Stimulated activated effector memory CD8-positive, alpha-beta T cell treated with anti-CD3 and anti-CD28 coated beads, Interleukin-12 subunit alpha, Interleukin-12 subunit beta, amount 100 ng/mL, for 72 hours (primary cell): ENCODE measurements at regions not wholly inside any gene's neighbourhood (a gene's known extent, or its start where the extent isn't known, plus 50 kb on each side); places are given as distances from the start of the nearest gene placed in this dataset.
A peak's percentile ranks its signal among the peaks of the same experiment; 100 is the strongest.

Experiments used
- ATAC-seq: fragments of 150-1000 bp; cut with Tn5 transposase; 2 replicates; pipeline ENCODE4 v1.10.0; 2021
- DNase-seq, 2 donors: peaks; one replicate each; pipeline ENCODE4 v3.0.0; 2021 to 2022; ENCODE audit warnings: low spot score in 2 of 2
- H3K27ac Mint-ChIP-seq: one replicate; pipeline ENCODE4 v1.8.0; 2022; ENCODE audit warnings: mild to moderate bottlenecking, mixed read lengths
- H3K36me3 Mint-ChIP-seq: one replicate; pipeline ENCODE4 v1.8.0; 2022; ENCODE audit warnings: mild to moderate bottlenecking, mixed read lengths
- H3K4me1 Mint-ChIP-seq: one replicate; pipeline ENCODE4 v1.8.0; 2022; ENCODE audit warnings: mixed read lengths
- H3K4me3 Mint-ChIP-seq: one replicate; pipeline ENCODE4 v1.8.0; 2022; ENCODE audit warnings: mild to moderate bottlenecking, mixed read lengths
- H3K9me3 Mint-ChIP-seq: one replicate; pipeline ENCODE4 v1.8.0; 2022; ENCODE audit warnings: mixed read lengths

DNA sequence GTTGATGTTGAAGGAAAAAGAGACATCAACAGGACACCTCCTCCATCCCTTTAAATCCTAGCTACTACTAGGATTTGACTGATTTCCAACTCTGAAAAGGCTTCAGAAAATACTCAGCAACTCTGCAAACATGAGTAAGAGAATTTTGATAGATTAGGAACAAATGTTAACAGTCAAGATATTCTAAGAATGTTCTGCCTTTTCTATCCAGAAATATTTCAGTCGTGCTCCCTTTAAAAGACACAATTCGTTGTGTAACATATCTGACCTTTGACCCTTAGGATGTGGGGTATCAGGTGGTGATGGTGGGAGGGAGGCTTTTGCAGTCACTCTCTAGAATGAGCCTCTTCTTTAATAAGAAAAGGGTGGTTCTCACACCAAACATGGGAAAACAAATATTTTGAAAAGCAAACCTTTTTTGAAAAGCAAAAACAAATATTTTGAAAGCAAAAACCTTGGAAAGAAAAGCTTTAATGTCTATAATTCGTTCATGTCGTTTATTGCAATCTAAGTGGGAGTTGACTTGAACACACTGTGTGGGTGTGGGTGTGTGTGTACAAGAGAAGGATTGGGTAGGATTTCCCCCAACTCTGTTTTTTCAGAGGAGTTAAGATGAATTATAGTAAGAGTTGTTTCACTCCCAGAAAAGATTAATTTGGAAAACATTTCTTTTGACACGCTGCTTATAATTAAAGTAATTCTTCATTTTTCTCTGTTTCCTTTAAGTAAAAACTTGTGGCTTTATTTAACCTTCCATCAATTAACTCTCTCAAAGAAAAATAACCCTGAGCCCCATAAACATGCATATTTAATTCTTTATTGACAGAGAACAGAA lies 152.8 kb downstream of the TMEM167A start:
- DNase-seq: no peak
- no peak for ATAC-seq
- H3K4me1 Mint-ChIP-seq: no peaks in the 10 kb centered on the region
- H3K4me3 Mint-ChIP-seq: no peak overlapping the region
- no peak overlapping the region for H3K27ac Mint-ChIP-seq
- no peaks in the 10 kb centered on the region for H3K36me3 Mint-ChIP-seq
- no peaks in the 10 kb centered on the region for H3K9me3 Mint-ChIP-seq

DNA sequence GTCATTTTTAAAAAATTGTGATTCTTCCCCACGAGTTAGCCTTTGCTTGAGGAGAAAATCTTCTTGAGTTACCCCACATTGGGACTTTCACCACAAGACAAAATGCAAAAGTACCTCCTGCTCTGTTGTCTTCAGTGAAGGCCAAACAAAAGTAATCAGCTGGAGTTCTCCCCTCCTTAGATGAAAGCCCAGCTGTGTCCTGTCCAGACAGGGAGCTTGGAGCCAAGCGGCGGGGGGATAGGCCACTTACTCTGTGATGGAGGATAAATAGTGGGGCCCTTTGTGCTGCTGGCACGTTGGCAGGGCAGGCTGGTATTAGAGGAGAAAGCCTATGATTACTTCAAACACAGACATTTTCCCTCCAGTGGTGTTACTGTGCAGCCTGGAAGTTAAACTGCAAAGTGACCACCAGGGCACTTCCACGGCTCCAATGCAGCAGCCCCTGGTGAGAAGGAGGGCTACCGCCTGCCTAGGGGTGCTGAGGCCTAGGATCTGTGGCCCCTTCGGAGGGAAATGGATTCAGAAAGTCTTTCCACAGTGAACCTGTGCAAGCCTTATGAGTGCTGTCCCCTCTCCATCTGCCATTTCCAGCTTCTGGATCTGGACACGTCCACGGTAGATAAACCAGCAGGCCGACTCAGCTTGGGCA lies 155.0 kb downstream of the TMEM167A start:
- no peak for ATAC-seq
- H3K4me1 Mint-ChIP-seq: no peaks in the 10 kb centered on the region
- H3K9me3 Mint-ChIP-seq: peaks cover 3% of the 10 kb centered on the region
- no peaks in the 10 kb centered on the region for H3K36me3 Mint-ChIP-seq
- H3K27ac Mint-ChIP-seq: no peak overlapping the region
- no peak for DNase-seq
- H3K4me3 Mint-ChIP-seq: no peak overlapping the region

DNA sequence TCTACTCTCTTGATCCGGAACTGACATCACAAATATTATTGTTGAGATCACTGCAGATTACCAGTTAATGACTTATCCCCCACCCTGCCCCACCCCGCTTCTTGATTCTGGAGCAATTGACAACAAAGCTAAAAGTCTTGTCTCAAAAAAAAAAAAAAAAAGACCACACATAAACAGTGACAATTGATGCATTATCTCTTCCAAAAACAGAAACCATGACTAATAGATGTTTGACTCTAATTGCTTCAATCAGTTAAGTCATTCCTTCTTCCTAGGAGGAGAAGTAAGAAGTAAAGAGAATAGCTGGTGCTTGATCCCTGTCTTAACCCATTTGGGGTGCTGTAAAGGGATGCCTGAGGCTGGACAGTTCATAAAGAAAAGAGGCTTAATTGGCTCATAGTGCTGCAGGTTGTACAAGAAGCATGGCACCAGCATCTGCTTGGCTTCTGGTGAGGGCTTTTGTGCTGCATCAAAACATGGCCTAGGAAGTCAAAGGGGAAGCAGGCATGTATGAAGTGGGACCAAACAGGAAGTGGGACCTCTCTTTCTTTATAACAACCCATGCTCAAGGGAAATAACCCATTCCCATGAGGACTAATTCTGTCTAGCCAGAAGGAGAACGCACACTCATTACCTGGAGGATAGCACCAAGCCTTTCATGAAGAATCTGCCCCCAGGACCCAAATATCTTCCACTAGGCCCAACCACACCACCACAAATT lies 158.7 kb downstream of the TMEM167A start:
- H3K4me1 Mint-ChIP-seq: no peaks in the 10 kb centered on the region
- ATAC-seq: no peak
- H3K27ac Mint-ChIP-seq: no peak overlapping the region
- no peak for DNase-seq
- H3K4me3 Mint-ChIP-seq: no peak overlapping the region
- H3K9me3 Mint-ChIP-seq: peaks cover 17% of the 10 kb centered on the region
- H3K36me3 Mint-ChIP-seq: no peaks in the 10 kb centered on the region

DNA sequence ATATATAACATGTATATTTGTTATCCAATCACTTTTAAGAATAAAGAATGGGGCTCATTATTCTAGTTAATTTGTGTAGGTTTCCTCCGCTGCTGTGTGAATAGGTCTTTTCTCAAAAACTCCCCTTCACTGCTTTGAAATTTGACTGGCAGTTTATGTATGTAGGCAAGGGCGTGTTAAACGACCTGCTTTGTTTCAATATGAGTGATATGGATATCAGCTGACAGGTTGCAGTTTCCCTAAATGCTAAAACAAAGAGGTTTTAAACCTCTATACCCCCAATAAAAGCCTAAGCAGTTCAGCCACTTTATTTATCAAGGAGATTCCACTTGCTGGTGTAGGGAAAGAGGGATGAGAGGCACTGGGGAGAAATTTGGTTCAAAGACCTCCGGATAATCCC lies 159.6 kb downstream of the TMEM167A start:
- Mint-ChIP-seq H3K27ac (no peak overlapping the region), H3K9me3 (peaks cover 17% of the 10 kb centered on the region), H3K4me1 (no peaks in the 10 kb centered on the region), H3K36me3 (no peaks in the 10 kb centered on the region), H3K4me3 (no peak overlapping the region)
- ATAC-seq (no peak), DNase-seq (no peak)

DNA sequence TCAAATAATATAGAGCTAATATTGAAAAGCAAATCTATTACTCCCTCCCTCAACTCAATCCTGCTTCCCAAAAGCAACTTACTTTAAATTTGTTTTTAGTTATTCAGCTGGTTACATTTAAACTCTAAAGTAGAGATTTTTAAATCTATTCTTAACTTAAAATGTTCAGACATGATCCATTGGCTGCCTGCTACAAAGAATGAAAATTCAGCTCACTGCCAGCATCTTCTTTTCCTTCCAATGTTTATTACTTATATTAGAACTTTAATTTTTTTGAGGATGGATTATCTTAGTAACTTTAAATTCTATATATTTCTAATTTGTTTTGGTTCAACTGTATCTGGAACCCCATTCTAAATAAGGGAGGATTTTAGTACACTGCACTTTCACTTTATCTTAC lies 163.2 kb downstream of the TMEM167A start:
- DNase-seq: no peak
- Mint-ChIP-seq H3K27ac (no peak overlapping the region), H3K4me1 (no peaks in the 10 kb centered on the region), H3K9me3 (peaks cover 21% of the 10 kb centered on the region), H3K4me3 (no peak overlapping the region), H3K36me3 (no peaks in the 10 kb centered on the region)
- no peak for ATAC-seq

DNA sequence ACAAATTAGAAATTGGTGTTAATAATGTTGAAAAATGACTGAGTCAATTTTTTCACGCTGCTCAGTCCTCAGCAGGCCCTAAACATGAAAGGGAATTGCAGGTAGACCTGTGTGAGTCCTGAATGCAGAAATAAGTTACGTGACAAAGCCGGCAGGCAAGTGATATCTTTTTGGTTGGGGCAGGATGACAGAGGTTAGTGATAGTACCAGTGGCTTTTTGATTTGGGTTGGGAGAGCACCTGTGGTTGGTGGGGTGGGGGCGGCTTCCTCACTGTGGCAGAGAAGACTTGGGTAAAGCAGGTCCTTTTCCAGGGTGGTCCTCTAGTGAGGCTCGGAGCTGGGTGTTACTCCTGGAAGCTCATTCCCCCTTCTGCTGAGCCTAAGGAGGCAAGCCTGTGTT lies 164.7 kb downstream of the TMEM167A start:
- DNase-seq: no peak
- Mint-ChIP-seq H3K36me3 (no peaks in the 10 kb centered on the region), H3K9me3 (peaks cover 18% of the 10 kb centered on the region), H3K4me3 (no peak overlapping the region), H3K27ac (no peak overlapping the region), H3K4me1 (no peaks in the 10 kb centered on the region)
- peak; percentile 29 for ATAC-seq

DNA sequence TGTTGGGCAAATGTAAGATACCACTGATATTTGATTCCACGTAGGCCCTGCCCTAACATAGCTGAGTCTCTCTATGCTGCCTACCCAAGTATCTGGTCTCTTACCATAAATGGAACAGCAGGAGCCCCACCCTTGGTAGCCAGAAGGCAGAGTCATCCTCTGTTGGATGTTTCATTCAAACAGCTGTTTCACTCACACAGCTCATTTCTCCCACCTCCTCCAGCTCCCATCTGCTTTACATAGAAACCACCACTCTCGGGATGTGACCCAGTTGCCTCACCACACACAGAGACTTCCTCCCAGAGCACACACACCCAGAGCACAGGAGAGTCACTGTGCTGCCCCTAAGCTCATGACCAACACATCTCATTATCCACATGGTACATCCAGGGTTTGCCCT lies 165.3 kb downstream of the TMEM167A start:
- Mint-ChIP-seq H3K4me1 (no peaks in the 10 kb centered on the region), H3K27ac (no peak overlapping the region), H3K9me3 (peaks cover 18% of the 10 kb centered on the region), H3K36me3 (no peaks in the 10 kb centered on the region), H3K4me3 (no peak overlapping the region)
- peak; percentile 74 for ATAC-seq
- DNase-seq: no peak

DNA sequence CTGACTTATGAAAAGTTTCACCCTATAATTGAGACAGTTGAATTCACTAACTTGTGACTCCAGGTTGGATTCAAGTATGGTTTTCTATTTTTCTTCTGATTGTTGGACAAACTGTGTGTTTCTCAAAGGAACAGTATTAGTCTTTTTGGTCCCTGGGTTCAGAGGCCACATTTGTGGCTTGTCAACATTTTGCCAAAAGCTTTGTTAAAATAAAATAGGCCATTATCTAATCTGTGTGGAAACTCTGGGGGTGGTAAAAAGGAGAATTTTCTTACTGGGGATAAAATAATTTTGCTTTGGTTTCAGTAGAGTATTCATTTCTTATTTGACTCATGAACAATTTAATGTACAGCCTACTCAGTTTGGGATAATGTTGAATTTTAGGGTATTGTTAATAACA lies 166.3 kb downstream of the TMEM167A start:
- ATAC-seq (no peak), DNase-seq (no peak)
- H3K4me1 Mint-ChIP-seq: no peaks in the 10 kb centered on the region
- H3K9me3 Mint-ChIP-seq: peaks cover 14% of the 10 kb centered on the region
- no peaks in the 10 kb centered on the region for H3K36me3 Mint-ChIP-seq
- no peak overlapping the region for H3K27ac Mint-ChIP-seq
- H3K4me3 Mint-ChIP-seq: no peak overlapping the region

DNA sequence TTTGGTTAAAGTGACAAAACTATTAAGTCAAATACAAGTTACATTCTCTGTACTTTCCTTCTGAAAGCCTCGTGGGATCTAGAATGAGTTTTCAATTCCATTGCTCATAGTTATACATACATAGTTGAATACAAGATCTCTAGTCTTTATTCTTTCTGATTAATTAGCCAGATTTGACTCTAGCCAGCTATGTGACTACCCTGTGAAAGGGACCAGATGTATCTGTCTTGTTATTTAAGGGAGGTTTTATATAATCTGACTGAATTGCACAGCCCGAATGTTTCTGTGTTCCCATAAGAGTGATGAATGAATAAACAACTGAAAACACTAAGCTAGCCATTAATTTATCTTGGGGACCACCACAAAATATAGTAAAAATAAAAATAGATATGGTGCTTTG lies 166.7 kb downstream of the TMEM167A start:
- no peaks in the 10 kb centered on the region for H3K36me3 Mint-ChIP-seq
- no peak for ATAC-seq
- DNase-seq: no peak
- peaks cover 10% of the 10 kb centered on the region for H3K9me3 Mint-ChIP-seq
- H3K4me3 Mint-ChIP-seq: no peak overlapping the region
- H3K27ac Mint-ChIP-seq: no peak overlapping the region
- no peaks in the 10 kb centered on the region for H3K4me1 Mint-ChIP-seq

DNA sequence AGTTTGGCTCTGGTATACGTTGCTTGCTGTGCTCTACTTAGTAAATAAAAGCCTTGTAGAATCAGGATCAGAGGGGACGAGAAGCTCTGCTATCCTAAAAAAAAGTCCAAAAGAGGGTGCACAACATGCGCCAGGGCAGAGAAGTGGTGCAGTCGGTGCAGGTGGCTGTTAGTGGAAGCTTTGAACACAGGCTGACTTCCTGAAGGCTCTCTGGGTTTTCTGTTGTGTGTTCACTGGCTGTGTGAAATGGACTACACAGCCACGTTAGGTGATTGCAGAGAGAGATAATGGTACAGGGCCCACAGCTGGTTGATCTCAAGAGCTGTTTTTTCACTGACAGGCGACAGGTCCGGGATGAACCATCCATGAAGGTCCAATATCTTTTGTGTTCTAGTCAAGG lies 167.4 kb downstream of the TMEM167A start:
- H3K4me1 Mint-ChIP-seq: no peaks in the 10 kb centered on the region
- no peaks in the 10 kb centered on the region for H3K36me3 Mint-ChIP-seq
- H3K27ac Mint-ChIP-seq: no peak overlapping the region
- peaks cover 4% of the 10 kb centered on the region for H3K9me3 Mint-ChIP-seq
- ATAC-seq (no peak), DNase-seq (no peak)
- H3K4me3 Mint-ChIP-seq: no peak overlapping the region

DNA sequence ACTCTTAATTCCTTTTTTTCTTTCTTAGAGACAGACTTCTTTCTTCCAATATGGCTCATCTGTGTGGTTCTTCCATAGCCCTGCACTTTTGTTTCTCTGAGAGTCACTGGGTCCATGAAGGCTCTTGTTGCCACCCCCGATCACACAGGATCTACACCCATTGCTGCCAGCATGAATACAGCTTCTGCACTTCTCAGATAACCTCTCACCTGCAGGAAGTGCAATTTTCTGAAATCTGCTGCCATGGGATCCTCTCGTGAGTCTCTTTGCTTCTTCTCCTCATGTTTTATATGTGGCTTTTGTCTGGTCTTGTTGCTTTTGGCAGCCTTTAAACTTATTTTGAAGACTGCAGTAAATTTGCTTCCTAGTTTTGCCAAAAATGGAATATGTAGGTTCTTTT lies 171.2 kb downstream of the TMEM167A start:
- no peak overlapping the region for H3K27ac Mint-ChIP-seq

DNA sequence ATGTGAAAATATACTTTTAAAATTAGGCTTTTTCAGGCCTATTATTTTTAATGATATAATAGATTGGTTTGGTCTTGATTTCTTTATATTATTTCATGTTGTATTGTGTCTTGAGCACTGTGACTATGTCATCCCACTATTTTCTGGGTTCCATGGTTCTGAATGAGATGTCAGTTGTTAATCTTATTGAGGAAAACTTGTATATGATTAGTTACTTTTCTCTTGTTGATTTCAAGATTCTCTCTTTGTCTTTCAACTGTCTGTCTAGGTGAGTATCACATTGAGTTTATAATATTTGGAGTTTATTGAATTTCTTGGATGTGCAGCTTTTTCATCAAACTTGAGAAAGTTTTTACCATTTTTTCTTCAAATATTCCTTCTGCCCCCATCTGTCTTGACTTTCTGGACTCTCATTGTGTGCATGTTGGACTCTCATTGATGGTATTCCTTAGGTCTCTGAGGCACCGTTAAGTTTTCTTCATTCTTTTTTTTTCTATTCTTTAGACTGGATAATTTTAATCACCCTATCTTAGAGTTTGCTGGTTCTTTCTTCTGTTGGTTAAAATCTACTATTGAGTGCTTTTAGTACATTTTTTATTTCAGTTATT lies 175.8 kb downstream of the TMEM167A start:
- DNase-seq (no peak), ATAC-seq (no peak)
- Mint-ChIP-seq H3K4me3 (no peak overlapping the region), H3K27ac (no peak overlapping the region), H3K4me1 (no peaks in the 10 kb centered on the region), H3K9me3 (peaks cover 9% of the 10 kb centered on the region), H3K36me3 (no peaks in the 10 kb centered on the region)

More for the DNA sequence above, 171.2 kb downstream of the TMEM167A start:
- H3K4me1 Mint-ChIP-seq: no peaks in the 10 kb centered on the region
- no peak for DNase-seq
- ATAC-seq: no peak
- no peak overlapping the region for H3K4me3 Mint-ChIP-seq
- H3K36me3 Mint-ChIP-seq: no peaks in the 10 kb centered on the region
- peaks cover 6% of the 10 kb centered on the region for H3K9me3 Mint-ChIP-seq

DNA sequence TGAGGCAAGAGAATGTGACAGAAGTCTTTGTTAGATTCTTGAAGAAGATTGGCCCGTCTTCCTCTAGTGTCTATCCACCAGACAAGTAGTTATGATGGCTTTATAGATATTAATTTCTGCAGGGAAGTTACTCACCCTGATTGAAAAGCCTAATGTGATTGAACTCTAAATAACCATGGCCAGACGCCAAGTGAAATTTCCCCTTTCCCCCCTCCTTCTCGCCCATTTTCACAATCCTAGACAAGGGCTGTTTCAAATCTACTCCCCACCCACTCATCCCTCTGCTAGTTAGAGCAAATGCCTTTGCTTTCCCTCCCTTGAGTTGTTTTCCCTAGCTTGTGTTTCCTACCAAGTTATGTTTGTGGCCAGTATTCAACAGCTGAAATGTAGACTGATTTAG lies 182.5 kb downstream of the TMEM167A start:
- Mint-ChIP-seq H3K4me1 (no peaks in the 10 kb centered on the region), H3K9me3 (peaks cover 4% of the 10 kb centered on the region), H3K4me3 (no peak overlapping the region), H3K27ac (no peak overlapping the region), H3K36me3 (no peaks in the 10 kb centered on the region)
- no peak for ATAC-seq
- no peak for DNase-seq

DNA sequence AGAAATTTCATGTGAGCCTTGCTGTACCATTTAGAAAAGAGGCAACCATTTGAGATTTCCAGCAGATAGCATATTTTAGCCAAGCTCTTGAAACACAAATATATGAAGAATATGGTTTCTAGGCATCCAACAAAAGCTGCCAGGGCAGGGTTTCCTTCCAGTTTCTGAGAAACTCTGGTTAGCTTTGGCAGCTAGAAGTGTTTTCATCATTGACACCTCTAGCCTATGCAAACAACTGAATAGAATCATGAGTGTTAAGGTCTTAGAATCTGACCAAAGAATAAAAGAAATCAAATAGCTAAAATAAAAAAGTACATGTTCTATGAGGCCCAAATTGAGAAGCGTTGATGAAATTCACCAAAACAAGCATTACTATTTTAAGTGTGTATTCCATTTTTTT lies 188.1 kb downstream of the TMEM167A start:
- Mint-ChIP-seq H3K9me3 (no peaks in the 10 kb centered on the region), H3K4me3 (no peak overlapping the region), H3K4me1 (no peaks in the 10 kb centered on the region), H3K36me3 (no peaks in the 10 kb centered on the region), H3K27ac (no peak overlapping the region)
- DNase-seq: no peak
- no peak for ATAC-seq

DNA sequence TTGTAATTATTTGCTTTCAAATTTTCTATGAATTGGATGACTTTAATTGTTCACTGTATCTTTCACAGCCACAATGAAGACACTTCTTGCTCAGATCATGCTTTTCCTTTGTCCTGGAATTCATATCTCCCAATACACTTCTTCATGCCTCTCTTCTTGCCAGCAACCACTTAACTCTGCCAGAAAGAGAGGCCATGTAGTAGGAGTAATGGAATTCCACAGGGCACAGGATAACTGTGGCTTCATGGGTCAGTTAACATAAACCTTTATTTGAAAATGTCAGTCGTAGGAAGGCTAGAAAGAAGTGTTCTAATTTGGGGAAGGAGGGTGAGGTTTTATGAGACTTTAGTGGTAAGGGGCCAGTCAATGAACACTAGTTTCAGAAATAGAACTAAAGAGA lies 190.3 kb downstream of the TMEM167A start:
- Mint-ChIP-seq H3K27ac (no peak overlapping the region), H3K4me3 (no peak overlapping the region), H3K9me3 (no peaks in the 10 kb centered on the region), H3K36me3 (no peaks in the 10 kb centered on the region), H3K4me1 (no peaks in the 10 kb centered on the region)
- DNase-seq: no peak
- ATAC-seq: no peak
